GM19240 (cell line): ENCODE measurements at regions not wholly inside any gene's neighbourhood (a gene's known extent, or its start where the extent isn't known, plus 50 kb on each side); places are given as distances from the start of the nearest gene placed in this dataset.

ENCODE experiments used
- DNase-seq: peaks from one replicate; pipeline ENCODE4 v3.0.0; 2011; ENCODE audit warnings: low spot score; ENCODE audit not compliant: insufficient read length

DNA sequence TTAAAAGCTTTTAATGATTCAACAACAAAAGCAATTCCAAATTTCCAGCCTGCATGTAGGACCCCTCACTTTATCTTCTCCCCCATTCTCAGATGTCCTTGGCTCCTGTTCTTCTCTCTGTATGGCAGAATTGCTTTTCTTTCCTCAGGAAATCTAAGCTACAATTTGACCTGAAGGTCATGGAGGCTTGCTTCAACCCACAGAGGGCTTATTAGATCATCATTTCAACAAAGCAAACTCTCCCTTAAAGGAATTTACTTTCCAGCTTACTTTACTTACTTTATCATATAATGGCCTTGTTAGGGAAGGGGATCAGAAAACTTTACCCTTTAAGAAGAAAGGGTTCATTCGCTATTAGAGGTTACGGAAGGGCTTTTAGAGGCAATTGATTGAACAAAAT, 211.5 kb downstream of the RAD51AP2 start:
- no peak for DNase-seq

- DNase-seq, result no peak
These were observed 212.0 kb downstream of the RAD51AP2 start for GRCh38 chr2:17306219-17306618.

DNA sequence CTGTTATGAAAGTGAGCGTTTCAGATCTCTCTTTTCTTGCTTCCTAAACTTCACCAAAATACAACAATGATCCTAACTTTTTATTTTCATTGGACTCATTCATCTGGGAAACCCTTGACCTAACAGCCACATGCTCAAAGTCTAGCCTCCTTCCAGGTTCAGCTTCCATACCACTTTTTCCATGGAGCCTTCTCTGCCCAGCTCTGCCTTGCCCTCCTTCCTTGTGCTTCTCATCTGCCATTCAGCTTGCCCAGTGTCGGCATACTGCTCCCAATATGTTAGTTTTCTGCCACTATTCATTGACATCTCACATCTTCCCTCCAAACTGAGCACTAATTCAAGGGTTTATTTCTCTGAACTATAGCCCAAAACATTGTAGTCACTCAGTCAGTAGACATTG, 214.7 kb downstream of the RAD51AP2 start:
- DNase-seq, result no peak

DNA sequence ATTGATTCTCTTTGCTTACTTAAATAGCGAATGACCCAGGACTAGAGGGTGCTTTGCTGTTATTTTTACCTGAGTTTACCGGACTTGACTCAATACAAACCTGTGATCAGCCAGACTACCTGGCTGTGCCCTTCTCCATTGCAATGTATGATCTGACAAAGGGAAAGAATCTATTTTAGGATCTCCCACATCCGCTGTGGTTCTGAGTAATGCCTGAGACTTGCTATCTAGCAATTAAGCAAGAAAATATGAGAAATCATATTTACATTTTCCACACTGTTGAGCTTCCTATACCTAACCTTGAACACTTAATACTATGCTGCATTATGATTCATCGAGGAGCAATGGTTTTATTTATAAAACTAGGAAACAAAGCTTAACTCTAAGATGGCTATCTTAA, 215.2 kb downstream of the RAD51AP2 start:
- DNase-seq, result no peak

GRCh38 chr2:17302281-17302680, 216.0 kb downstream of the RAD51AP2 start:
- no peak for DNase-seq

DNA sequence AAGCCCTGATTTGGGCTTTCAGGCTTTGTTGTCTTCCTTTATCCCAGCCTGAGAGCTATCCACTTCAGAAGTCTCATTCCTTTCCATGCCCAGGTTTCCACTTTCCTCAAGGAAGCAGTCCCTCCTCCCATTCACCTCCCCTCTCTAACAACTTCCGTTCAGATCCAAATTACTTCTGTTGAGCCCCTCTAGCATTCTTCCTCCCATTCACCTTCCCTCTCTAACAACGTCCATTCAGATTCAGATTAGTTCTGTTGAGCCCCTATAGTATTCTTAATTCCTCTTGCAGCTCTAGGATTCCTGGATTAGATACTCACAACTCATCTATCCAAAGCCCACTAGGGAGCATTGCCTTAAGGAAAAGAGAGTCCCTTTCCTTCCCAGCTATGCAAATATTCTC, 216.8 kb downstream of the RAD51AP2 start:
- no peak for DNase-seq

- DNase-seq, result no peak
These were observed 218.2 kb downstream of the RAD51AP2 start for GRCh38 chr2:17299891-17300540.

DNA sequence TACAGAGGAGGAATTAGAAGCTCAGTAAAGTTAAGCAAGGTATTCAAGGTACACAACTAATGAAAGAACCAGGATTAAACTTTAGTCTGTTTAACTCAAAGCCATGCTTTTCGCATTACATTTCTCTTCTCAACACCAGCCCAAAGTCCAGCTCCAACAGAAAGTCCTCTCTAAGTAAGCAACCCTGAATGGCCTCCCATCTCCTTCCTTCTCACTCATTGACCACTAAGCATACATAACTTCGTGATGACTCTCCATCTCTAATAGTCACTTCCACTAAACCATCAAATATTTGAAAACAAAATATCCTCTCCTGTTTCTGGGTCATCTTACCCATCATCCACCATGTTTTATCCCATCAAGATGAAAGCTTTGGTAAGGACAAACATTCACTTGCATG, 219.8 kb downstream of the RAD51AP2 start:
- no peak for DNase-seq

DNA sequence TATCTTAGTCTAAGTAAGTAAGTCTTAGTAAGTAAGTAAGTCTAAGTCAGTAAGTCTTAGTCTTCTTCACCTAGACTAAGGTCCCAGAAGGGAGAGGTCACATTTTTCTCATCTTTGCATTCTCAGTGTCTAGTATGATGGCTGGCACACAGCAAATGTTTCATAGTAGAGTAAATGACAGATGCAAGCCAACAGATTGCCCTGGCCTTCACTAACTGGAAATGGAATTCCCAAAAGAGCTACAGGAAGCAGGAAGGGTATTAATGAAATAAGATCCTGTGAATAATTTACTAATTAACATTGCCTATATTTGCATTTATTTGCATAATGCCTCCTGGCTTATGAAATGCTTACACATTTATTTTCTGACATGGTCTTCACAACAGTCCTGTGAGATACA, 221.6 kb downstream of the RAD51AP2 start:
- no peak for DNase-seq

DNA sequence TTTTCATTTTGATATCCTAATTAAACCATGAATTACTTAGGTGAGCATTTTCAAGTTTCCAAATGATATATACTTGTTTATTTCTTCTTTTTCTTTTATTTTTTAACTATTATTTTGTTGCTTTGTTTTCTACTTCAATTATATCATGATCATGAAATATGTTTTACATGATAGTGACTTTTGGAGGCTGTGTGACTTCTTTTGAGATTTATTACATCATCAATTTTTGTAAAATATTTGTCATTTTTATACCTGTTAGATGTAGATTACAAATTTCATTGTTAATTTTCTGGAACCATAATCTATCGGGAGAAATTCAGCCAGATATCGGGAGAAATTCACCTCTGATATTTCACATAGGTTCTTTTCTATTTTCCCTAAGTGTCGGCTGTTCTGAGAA, 228.6 kb downstream of the RAD51AP2 start:
- DNase-seq, result no peak

- no peak for DNase-seq
These were observed 231.1 kb downstream of the RAD51AP2 start for GRCh38 chr2:17287183-17287582.

DNA sequence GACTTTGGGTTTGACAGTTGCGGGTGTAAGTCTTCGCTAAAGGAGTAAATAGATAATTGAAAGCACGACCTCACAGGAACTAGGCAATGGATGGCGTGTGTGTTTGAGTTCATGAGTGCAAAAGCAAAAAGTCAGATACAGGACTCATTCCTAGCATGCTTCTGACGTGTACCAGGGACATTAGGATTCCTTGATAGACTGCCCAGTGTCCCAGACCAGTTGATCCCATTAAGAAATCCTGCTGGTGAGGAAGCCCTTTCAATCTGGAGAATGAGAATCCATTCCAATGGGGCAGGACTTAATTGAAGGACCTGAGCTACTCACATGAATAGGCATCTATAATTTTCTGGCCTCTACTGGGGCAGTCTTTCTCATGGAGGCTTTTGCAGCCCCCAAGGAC, 235.4 kb downstream of the RAD51AP2 start:
- no peak for DNase-seq

- DNase-seq, result no peak
These were observed 236.0 kb downstream of the RAD51AP2 start for GRCh38 chr2:17282245-17282644.

- DNase-seq, result no peak
These were observed 242.0 kb downstream of the RAD51AP2 start for GRCh38 chr2:17276220-17276619.

- no peak for DNase-seq
These were observed 245.4 kb downstream of the RAD51AP2 start for GRCh38 chr2:17272652-17273525.

- no peak for DNase-seq
These were observed 246.1 kb downstream of the RAD51AP2 start for GRCh38 chr2:17272170-17272569.

- no peak for DNase-seq
These were observed 246.8 kb downstream of the RAD51AP2 start for GRCh38 chr2:17271416-17271815.

DNA sequence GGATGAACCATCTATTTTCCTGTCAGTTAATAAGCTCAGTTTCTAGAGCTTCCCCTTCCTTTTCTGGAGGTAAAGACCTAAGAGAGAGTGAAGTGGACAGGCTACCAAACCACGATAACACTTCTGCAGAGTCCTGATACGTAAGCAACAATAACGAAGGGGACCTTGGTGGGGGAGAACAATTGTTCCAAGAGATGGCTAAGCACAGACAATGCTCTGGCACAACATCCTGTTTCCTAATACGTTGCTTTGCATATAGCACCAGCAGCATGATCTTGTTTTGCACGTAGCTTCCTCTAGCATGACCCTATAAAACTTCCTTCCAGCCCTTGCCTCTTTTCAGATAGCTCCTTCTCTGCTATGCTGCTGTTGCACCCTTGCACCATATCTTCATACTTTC, 247.3 kb downstream of the RAD51AP2 start:
- DNase-seq, result no peak

DNA sequence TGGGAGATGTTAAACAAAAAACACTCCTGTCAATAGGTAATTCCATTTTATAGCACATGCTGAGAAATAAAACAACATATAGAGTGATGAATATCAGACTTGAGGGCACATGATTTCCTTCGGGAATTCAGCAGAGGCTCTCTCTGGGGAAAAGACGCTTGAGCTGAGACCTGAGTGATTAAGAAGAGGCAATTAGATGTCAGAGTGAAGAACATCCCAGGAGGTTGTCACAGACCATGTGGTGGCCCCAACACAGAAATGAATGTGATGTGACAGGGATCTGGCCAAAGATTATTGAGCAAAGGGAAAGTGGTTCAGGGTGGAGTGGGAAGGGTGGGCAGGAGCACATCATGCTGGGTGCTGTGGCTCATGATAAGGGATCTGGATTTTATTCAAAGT, 254.7 kb downstream of the RAD51AP2 start:
- DNase-seq, result no peak

- DNase-seq, result no peak
These were observed 255.2 kb downstream of the RAD51AP2 start for GRCh38 chr2:17262854-17263569.

- no peak for DNase-seq
These were observed 258.6 kb downstream of the RAD51AP2 start for GRCh38 chr2:17259613-17260012.

DNA sequence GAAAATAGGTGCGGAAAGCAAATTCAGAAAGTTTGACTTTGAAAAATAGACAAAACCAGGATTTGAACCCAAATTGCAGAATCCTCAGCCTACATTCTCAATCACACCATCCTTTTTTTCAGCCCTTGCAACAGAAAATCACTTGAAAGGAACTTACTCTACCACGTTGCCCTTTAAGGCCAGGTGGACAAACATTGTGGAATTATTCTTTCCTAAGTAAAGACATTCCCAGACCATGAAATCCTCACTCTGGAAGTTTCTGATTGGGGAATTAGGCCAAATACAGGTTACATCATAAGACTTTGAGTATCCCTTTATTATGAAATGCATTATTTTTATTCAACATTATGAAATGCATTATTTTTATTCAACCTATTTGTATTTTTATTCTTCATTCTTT, 259.4 kb downstream of the RAD51AP2 start:
- no peak for DNase-seq
